Right lobe of liver (tissue), 6 donors: ENCODE measurements at regions not wholly inside any gene's neighbourhood (a gene's known extent, or its start where the extent isn't known, plus 50 kb on each side); places are given as distances from the start of the nearest gene placed in this dataset.

Experiments used
- ATAC-seq, 4 donors: fragments of 200-7000 bp; cut with Tn5 transposase; one replicate each; pipeline ENCODE4 v1.9.1; 2020; ENCODE audit warnings: mild to moderate bottlenecking in 4 of 4, moderate library complexity in 4 of 4
- DNase-seq, 3 donors: peaks; one replicate each; pipeline ENCODE4 v3.0.0-alpha.2; 2020
- H3K27ac ChIP-seq, 3 donors: fragments of 200-600 bp; one replicate each; pipeline ENCODE4 v1.8.0; 2022
- H3K27me3 ChIP-seq, 2 donors: fragments of 200-600 bp; one replicate each; pipeline ENCODE4 v1.8.0; 2022
- H3K36me3 ChIP-seq, 4 donors: fragments of 200-600 bp; sonication (generic) in 1 of 4; one replicate each; pipeline versions ENCODE4 v1.5.1 to v1.8.0; 2017 to 2022; ENCODE audit warnings: control low read depth in 1 of 4
- H3K4me1 ChIP-seq, 4 donors: fragments of 200-600 bp; sonication (generic) in 1 of 4; one replicate each; pipeline versions ENCODE4 v1.5.1 to v1.8.0; 2017 to 2022; ENCODE audit warnings: control low read depth in 1 of 4
- H3K4me3 ChIP-seq, 3 donors: fragments of 200-600 bp; one replicate each; pipeline ENCODE4 v1.8.0; 2022
- H3K9me3 ChIP-seq, 4 donors: fragments of 200-600 bp; sonication (generic) in 1 of 4; one replicate each; pipeline versions ENCODE4 v1.5.1 to v1.8.0; 2017 to 2022; ENCODE audit warnings: control low read depth in 1 of 4
- POLR2A ChIP-seq: fragments of 450-650 bp; IDR thresholded peaks from one replicate; pipeline ENCODE4 v1.6.1; 2017; ENCODE audit warnings: antibody characterized with exemption, mild to moderate bottlenecking
- WGBS: methylation state at CpG from one replicate; pipeline ENCODE4 v1.1.6; 2018; ENCODE audit warnings: low coverage, low lambda C conversion rate; ENCODE audit not compliant: insufficient coverage; ENCODE audit errors: missing lambda C conversion rate; 5-methylcytosine and 5-hydroxymethylcytosine counted together
- intact Hi-C, 2 donors: fragments of 100-400 bp; cut with DNase I; formaldehyde crosslinking; loops; one replicate each; pipeline versions ENCODE4 v1.11.2 to v1.14.1; 2022
- TF ChIP-seq, protein P1 (sequence below), 4 donors: fragments of 200-600 bp in 3 of 4; fragments of 450-650 bp in 1 of 4; IDR thresholded peaks; one replicate each; pipeline versions ENCODE4 v1.5.1 to v1.8.0; 2016 to 2022; ENCODE audit warnings: antibody characterized with exemption in 4 of 4, mild to moderate bottlenecking in 2 of 4
- donor health status: DM: no; HTN: yes; CAD: no.
- donor health status: DM: no; HTN: no; CAD: no.
- donor health status: DM: no; HTN: no; CAD: no.
- donor health status: DM: no; HTN: yes; CAD: no.
- donor health status: DM: no; HTN: yes; CAD: no.

DNA sequence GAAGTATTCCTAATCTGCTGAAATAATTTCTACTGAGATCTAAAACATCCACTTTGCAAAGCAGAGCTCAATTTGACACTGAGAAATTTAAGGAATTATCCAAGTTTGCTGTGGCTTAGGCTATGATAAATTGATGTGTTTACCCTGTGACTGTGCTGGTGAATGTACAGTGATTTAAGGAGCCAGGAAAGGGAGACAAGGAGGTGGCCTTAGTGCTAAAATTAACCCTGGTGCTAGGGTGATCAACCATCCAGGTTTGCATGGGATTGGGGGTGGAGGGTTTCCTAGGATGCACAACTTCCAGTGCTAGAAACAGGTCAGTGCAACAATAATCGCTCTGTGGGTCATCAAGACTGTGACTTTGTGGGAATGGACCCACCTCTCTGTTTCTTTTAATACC is 307.5 kb upstream of the SPRED2 start:
- DNase-seq (no peak), ATAC-seq (no peak)
- H3K9me3 ChIP-seq = no peaks in the 10 kb centered on the region
- WGBS = 80% methylated on average over 1 of the region's 1 CpG
- H3K27ac ChIP-seq = no peak overlapping the region
- intact Hi-C loops = no loop called here
- no peaks in the 10 kb centered on the region for H3K4me1 ChIP-seq
- TF ChIP-seq, protein P1, sequence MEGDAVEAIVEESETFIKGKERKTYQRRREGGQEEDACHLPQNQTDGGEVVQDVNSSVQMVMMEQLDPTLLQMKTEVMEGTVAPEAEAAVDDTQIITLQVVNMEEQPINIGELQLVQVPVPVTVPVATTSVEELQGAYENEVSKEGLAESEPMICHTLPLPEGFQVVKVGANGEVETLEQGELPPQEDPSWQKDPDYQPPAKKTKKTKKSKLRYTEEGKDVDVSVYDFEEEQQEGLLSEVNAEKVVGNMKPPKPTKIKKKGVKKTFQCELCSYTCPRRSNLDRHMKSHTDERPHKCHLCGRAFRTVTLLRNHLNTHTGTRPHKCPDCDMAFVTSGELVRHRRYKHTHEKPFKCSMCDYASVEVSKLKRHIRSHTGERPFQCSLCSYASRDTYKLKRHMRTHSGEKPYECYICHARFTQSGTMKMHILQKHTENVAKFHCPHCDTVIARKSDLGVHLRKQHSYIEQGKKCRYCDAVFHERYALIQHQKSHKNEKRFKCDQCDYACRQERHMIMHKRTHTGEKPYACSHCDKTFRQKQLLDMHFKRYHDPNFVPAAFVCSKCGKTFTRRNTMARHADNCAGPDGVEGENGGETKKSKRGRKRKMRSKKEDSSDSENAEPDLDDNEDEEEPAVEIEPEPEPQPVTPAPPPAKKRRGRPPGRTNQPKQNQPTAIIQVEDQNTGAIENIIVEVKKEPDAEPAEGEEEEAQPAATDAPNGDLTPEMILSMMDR (IDR thresholded peaks at IDR 0.05) = no peak
- no peak for TF ChIP-seq POLR2A
- no peak overlapping the region for H3K4me3 ChIP-seq
- H3K36me3 ChIP-seq = no peaks in the 10 kb centered on the region
- H3K27me3 ChIP-seq = no peaks in the 10 kb centered on the region

DNA sequence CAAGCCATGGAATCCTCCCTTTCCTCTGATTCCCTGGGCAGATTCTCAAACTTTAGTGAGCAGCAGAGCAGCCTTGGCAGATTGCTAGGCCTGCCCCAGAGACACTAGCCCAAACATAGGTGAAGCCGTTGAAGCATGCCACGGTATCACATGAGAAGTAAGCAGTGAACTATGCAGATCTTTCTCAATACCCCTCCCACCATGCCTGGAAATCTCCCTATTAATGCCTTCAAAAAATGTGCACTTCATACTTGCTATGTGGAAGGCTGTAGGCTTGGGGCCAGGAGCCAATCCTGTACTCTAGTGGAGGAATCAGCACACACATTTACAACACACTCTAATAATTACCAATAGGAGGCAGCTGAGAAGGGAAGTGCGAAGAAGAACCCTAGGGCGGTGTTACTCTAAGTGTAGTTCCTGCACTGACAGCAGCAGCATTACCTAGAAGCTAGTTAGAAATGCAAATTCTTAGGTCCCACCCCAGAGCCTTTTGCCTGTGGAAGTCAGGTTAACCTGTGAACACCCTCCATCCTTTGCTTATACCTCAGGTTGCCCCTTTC is 305.1 kb upstream of the SPRED2 start:
- Histone ChIP-seq H3K36me3 (no peaks in the 10 kb centered on the region), H3K4me1 (no peaks in the 10 kb centered on the region), H3K4me3 (no peak overlapping the region), H3K27me3 (no peaks in the 10 kb centered on the region), H3K27ac (no peak overlapping the region), H3K9me3 (no peaks in the 10 kb centered on the region)
- WGBS = 77% methylated on average over 2 of the region's 4 CpGs
- ATAC-seq (no peak), DNase-seq (no peak)
- TF ChIP-seq POLR2A = no peak
- TF ChIP-seq, protein P1 (IDR thresholded peaks at IDR 0.05) = no peak
- intact Hi-C loops = no loop called here

DNA sequence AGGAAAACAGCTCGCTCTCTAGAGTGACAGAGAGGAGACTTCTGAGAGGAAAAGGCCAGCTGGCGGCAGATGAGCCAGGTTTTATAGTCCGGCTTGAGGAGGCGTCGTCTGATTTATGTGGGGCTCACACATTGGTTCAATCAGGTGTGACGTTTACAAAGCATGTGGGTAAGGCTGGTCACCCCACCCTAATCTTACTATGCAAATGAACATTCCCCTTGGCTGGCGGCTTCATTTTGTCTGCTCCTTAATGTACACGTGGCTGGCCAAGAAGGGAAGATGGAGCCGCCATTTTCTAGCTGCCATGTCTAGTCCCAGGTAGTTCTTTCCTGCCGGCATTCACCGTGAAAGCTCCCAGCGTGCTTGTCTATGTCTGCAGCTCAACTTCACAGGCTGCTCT is 299.1 kb upstream of the SPRED2 start:
- no peaks in the 10 kb centered on the region for H3K36me3 ChIP-seq
- no peaks in the 10 kb centered on the region for H3K4me1 ChIP-seq
- H3K27me3 ChIP-seq = no peaks in the 10 kb centered on the region
- H3K9me3 ChIP-seq = no peaks in the 10 kb centered on the region
- ATAC-seq (no peak), DNase-seq (no peak)
- no peak for TF ChIP-seq POLR2A
- TF ChIP-seq, protein P1 (IDR thresholded peaks at IDR 0.05) = no peak
- no peak overlapping the region for H3K27ac ChIP-seq
- WGBS = 83% methylated on average over 6 of the region's 12 CpGs
- intact Hi-C loops = no loop called here
- H3K4me3 ChIP-seq = no peak overlapping the region

DNA sequence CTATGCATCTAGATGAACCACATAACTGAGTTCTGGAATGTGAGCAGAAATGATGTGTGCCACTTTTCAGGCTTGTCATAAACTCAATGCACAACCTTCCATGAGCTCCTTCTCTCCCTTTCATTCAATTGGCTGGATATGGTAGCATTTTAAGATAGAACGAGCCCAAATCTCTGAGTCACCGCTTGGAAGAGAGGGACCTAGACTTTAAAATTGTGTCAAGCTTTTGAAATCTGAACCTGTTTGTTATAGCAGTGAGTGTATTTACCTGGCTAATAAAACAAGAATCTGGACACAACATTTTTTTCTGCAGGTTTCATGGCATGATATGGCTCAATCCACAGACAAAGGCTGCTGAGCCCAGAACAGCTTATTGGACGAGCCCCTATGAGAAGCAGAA is 297.8 kb upstream of the SPRED2 start:
- WGBS = 63% methylated on average over 3 of the region's 3 CpGs
- DNase-seq = no peak
- Histone ChIP-seq H3K4me1 (no peaks in the 10 kb centered on the region), H3K9me3 (no peaks in the 10 kb centered on the region), H3K4me3 (no peak overlapping the region), H3K27me3 (no peaks in the 10 kb centered on the region), H3K27ac (no peak overlapping the region), H3K36me3 (no peaks in the 10 kb centered on the region)
- intact Hi-C loops = no loop called here
- ATAC-seq = no peak
- TF ChIP-seq, protein P1 (IDR thresholded peaks at IDR 0.05) = no peak
- no peak for TF ChIP-seq POLR2A

DNA sequence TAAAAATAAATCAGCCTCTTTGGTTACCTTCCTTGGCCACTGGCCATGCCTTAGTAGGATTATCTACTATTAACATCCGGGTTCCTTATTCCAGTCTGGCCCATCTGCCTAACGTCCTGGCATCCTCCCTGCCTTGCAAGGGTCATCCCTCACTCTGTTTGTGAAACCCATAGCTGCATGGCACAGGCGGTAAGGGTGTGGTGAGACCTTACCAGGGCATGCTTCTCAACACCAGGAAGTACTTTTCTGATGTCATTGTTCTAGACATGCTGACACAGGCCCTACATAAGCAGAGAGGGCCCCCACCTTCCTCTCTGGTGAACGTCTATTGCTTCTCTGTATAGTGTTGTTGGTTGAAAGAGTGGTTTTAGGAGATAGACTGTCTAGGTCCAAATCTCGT is 296.8 kb upstream of the SPRED2 start:
- ATAC-seq = no peak
- no peaks in the 10 kb centered on the region for H3K36me3 ChIP-seq

More for the DNA sequence above, 296.8 kb upstream of the SPRED2 start:
- no peak for DNase-seq
- Histone ChIP-seq H3K4me1 (no peaks in the 10 kb centered on the region), H3K9me3 (no peaks in the 10 kb centered on the region), H3K27me3 (no peaks in the 10 kb centered on the region), H3K27ac (no peak overlapping the region), H3K4me3 (no peak overlapping the region)
- TF ChIP-seq, protein P1 (IDR thresholded peaks at IDR 0.05) = no peak
- TF ChIP-seq POLR2A = no peak
- intact Hi-C loops = no loop called here
- 29% methylated on average over 4 of the region's 5 CpGs for WGBS
